Panc1 (cell line): ENCODE measurements at regions not wholly inside any gene's neighbourhood (a gene's known extent, or its start where the extent isn't known, plus 50 kb on each side); places are given as distances from the start of the nearest gene placed in this dataset.

Source experiments
- ATAC-seq: fragments of 200-7000 bp; cut with Tn5 transposase; 2 replicates; pipeline ENCODE4 v1.9.1; 2020; ENCODE audit warnings: mild to moderate bottlenecking, moderate library complexity
- BruUV-seq: library from RNA; stranded (reverse); fragments of 400-500 nt; replicated peaks from 2 replicates; lab custom pipeline; 2021; lab: Mats Ljungman, UMichigan
- CTCF ChIA-PET: fragments of 300-600 bp; sonication (Branson Sonifier 250); formaldehyde crosslinking; loops from one replicate; lab custom pipeline; 2022; ENCODE audit warnings: antibody characterized with exemption; lab: Charles Lee
- POLR2A ChIA-PET: fragments of 300-600 bp; sonication (Branson Sonifier 250); formaldehyde crosslinking; loops from one replicate; lab custom pipeline; 2022; ENCODE audit warnings: antibody characterized with exemption; lab: Charles Lee
- DNase-seq: peaks from one replicate; pipeline ENCODE4 v3.0.0-alpha.2; 2010; ENCODE audit warnings: low read depth, low spot score
- H3K27ac ChIP-seq: 2 replicates; pipeline ENCODE4 v1.5.1; 2011; ENCODE audit warnings: mild to moderate bottlenecking, low read length, inconsistent platforms
- H3K27me3 ChIP-seq: fragments of 200-500 bp; sonication (Bioruptor generic); 2 replicates; pipeline ENCODE4 v1.6.0; 2014; ENCODE audit warnings: low read length, inconsistent platforms; ENCODE audit not compliant: control insufficient read depth, insufficient read depth
- H3K36me3 ChIP-seq: fragments of 200-500 bp; sonication (Bioruptor generic); 2 replicates; pipeline ENCODE4 v1.5.1; 2014; ENCODE audit warnings: inconsistent platforms, mild to moderate bottlenecking, low read length, moderate library complexity; ENCODE audit not compliant: control insufficient read depth, insufficient read depth
- H3K4me1 ChIP-seq: 2 replicates; pipeline ENCODE4 v1.5.1; 2011; ENCODE audit warnings: inconsistent platforms, mild to moderate bottlenecking, low read length, moderate library complexity; ENCODE audit not compliant: control insufficient read depth, insufficient read depth
- H3K4me3 ChIP-seq, 2 experiments: 2 replicates each; pipeline ENCODE4 v1.5.1; 2011 to 2012; ENCODE audit warnings: low read depth in 2 of 2, low read length in 2 of 2, mild to moderate bottlenecking in 2 of 2, inconsistent platforms in 1 of 2, moderate library complexity in 1 of 2
- H3K9me3 ChIP-seq: fragments of 200-500 bp; sonication (Bioruptor generic); 2 replicates; pipeline ENCODE4 v1.5.1; 2014; ENCODE audit warnings: low read depth, mild to moderate bottlenecking, inconsistent platforms, low read length, moderate library complexity; ENCODE audit not compliant: control insufficient read depth, insufficient read depth
- CTCF ChIP-seq: fragments of 450-650 bp; IDR thresholded peaks from 2 replicates; pipeline ENCODE4 v1.5.1; 2017; ENCODE audit warnings: mild to moderate bottlenecking
- POLR2AphosphoS5 ChIP-seq: IDR thresholded peaks from 2 replicates; pipeline ENCODE4 v1.6.1; 2012; ENCODE audit warnings: mild to moderate bottlenecking, low read depth, low read length, moderate library complexity
- REST ChIP-seq, 2 experiments: IDR thresholded peaks; 2 replicates each; pipeline ENCODE4 v1.6.1; 2011 to 2012; ENCODE audit warnings: low read depth in 2 of 2, control low read depth in 1 of 2, low read length in 1 of 2, mild to moderate bottlenecking in 1 of 2, moderate library complexity in 1 of 2; ENCODE audit not compliant: insufficient read depth in 1 of 2
- SIN3A ChIP-seq: IDR thresholded peaks from 2 replicates; pipeline ENCODE4 v1.6.1; 2012; ENCODE audit warnings: low read depth, mild to moderate bottlenecking, low read length, moderate library complexity, borderline replicate concordance; ENCODE audit not compliant: insufficient read depth
- TCF7L2 ChIP-seq: IDR thresholded peaks from 2 replicates; pipeline ENCODE4 v1.6.1; 2011; ENCODE audit warnings: mild to moderate bottlenecking, low read depth, low read length, inconsistent platforms
- in situ Hi-C: cut with HindIII; loops from 2 replicates; pipeline ENCODE4 v1.10.0; 2016; ENCODE audit warnings: low sequenced_read_pairs, low pct_unique_long_range_greater_than_20kb
- intact Hi-C: fragments of 100-400 bp; cut with micrococcal nuclease; formaldehyde crosslinking; loops from one replicate; pipeline ENCODE4 v1.10.0; 2022; ENCODE audit not compliant: unreplicated experiment

- no peak for TF ChIP-seq REST (IDR thresholded peaks at IDR 0.05; ENCODE audit: insufficient read depth in 1 of 2, low read depth in 2 of 2, low read length in 1 of 2)
Observed at GRCh38 chr3:74410276-74410941, 204.1 kb downstream of the CNTN3 start (continued).

DNA sequence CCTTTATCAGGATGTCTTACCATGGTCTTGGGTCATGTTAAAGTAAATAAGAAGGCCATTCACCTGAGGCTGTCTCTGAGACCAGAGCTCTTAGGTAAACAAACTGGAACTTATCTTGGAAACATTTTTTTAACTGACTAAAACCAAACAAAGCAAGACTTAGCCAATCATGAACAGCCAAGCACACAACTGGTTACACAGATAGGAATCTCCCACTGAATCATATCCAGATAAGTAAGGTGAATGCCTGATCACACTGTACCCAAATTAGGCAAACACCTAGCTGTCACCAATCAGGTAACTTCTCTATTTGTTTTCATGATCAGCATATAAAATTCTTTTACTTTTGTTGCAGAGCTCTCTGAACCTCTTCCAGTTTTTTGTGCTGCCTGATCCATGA is 205.4 kb downstream of the CNTN3 start:
- ATAC-seq (no peak), DNase-seq (no peak)
- no peak overlapping the region for H3K27ac ChIP-seq
- intact Hi-C loops (no loop called here), in situ Hi-C loops (no loop called here)
- H3K4me1 ChIP-seq, result no peaks in the 10 kb centered on the region
- H3K27me3 ChIP-seq, result no peaks in the 10 kb centered on the region
- POLR2A ChIA-PET, result no interaction called here
- H3K4me3 ChIP-seq, result no peak overlapping the region
- no peaks in the 10 kb centered on the region for H3K9me3 ChIP-seq
- no TSS peak for BruUV-seq
- TF ChIP-seq SIN3A (no peak), POLR2AphosphoS5 (no peak), CTCF (no peak), TCF7L2 (no peak), REST (IDR thresholded peaks at IDR 0.05; ENCODE audit: insufficient read depth in 1 of 2, low read depth in 2 of 2, low read length in 1 of 2) (no peak)
- H3K36me3 ChIP-seq, result no peaks in the 10 kb centered on the region
- CTCF ChIA-PET, result no interaction called here

- intact Hi-C loops (loop anchor here (2.0 kb wide), 1 partner anchor 23 kb away; no protein-coding TSS in a partner anchor), in situ Hi-C loops (no loop called here)
- Histone ChIP-seq H3K27ac (no peak overlapping the region), H3K9me3 (no peaks in the 10 kb centered on the region), H3K36me3 (no peaks in the 10 kb centered on the region), H3K27me3 (no peaks in the 10 kb centered on the region), H3K4me3 (no peak overlapping the region), H3K4me1 (no peaks in the 10 kb centered on the region)
- ChIA-PET POLR2A (no interaction called here), CTCF (no interaction called here)
- ATAC-seq, result no peak
- DNase-seq, result no peak
- no peak for TF ChIP-seq POLR2AphosphoS5
- TF ChIP-seq TCF7L2, result no peak
- TF ChIP-seq CTCF, result no peak
- no peak for TF ChIP-seq REST (IDR thresholded peaks at IDR 0.05; ENCODE audit: insufficient read depth in 1 of 2, low read depth in 2 of 2, low read length in 1 of 2)
- no peak for TF ChIP-seq SIN3A
- BruUV-seq, result no TSS peak
Observed at GRCh38 chr3:74403307-74403706, 211.2 kb downstream of the CNTN3 start.
